ENCODE measurements at regions not wholly inside any gene's neighbourhood (a gene's known extent, or its start where the extent isn't known, plus 50 kb on each side); places are given as distances from the start of the nearest gene placed in this dataset.

DNA sequence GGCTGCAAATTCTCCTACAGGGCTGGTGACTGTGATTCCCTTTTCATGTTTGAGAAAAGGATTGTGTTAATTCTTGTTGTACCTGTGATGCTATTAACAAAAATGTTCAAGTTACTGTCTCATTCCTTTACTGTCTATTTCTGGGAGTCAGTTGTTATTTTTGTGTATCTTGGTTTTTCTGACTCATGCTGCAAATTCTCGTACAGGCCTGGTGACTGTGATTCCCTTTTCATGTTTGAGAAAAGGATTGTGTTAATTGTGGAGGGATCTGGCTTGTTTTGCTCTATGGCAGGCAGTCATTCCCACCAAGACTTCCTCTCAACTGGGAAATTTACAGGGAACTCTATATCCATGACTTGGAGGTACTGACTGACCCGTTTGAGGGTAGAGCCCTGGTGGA is 693.4 kb upstream of the INTU start:
- no peaks in the 10 kb centered on the region for H4K20me1 ChIP-seq (ENCODE audit: control insufficient read depth, insufficient read depth, low read depth, low read length)
- H3K27ac ChIP-seq (ENCODE audit: low read depth, low read length) = no peak overlapping the region
- H3K27me3 ChIP-seq (ENCODE audit: control insufficient read depth, low read length) = no peaks in the 10 kb centered on the region
- H3K9me2 ChIP-seq (replicated peaks; ENCODE audit: control insufficient read depth, low read length) = no peaks in the 10 kb centered on the region
- H3K4me2 ChIP-seq (ENCODE audit: low read length) = no peak overlapping the region
- no peaks in the 10 kb centered on the region for H3F3A ChIP-seq (ENCODE audit: control insufficient read depth, insufficient read depth)
- H3K4me1 ChIP-seq (ENCODE audit: control insufficient read depth, low read length) = no peaks in the 10 kb centered on the region
- H3K79me2 ChIP-seq (ENCODE audit: control insufficient read depth, low read length) = no peaks in the 10 kb centered on the region
- no peaks in the 10 kb centered on the region for H3K36me3 ChIP-seq (ENCODE audit: control insufficient read depth, low read length)
- TF ChIP-seq EZH2phosphoT487 (IDR thresholded peaks at IDR 0.05; ENCODE audit: borderline replicate concordance, low read length) = no peak
- TF ChIP-seq, protein P1, sequence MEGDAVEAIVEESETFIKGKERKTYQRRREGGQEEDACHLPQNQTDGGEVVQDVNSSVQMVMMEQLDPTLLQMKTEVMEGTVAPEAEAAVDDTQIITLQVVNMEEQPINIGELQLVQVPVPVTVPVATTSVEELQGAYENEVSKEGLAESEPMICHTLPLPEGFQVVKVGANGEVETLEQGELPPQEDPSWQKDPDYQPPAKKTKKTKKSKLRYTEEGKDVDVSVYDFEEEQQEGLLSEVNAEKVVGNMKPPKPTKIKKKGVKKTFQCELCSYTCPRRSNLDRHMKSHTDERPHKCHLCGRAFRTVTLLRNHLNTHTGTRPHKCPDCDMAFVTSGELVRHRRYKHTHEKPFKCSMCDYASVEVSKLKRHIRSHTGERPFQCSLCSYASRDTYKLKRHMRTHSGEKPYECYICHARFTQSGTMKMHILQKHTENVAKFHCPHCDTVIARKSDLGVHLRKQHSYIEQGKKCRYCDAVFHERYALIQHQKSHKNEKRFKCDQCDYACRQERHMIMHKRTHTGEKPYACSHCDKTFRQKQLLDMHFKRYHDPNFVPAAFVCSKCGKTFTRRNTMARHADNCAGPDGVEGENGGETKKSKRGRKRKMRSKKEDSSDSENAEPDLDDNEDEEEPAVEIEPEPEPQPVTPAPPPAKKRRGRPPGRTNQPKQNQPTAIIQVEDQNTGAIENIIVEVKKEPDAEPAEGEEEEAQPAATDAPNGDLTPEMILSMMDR (IDR thresholded peaks at IDR 0.05; ENCODE audit: low read depth, low read length, poor library complexity, severe bottlenecking) = no peak
- no peak overlapping the region for H3K4me3 ChIP-seq (ENCODE audit: low read length)
- no peaks in the 10 kb centered on the region for H3K9me3 ChIP-seq (ENCODE audit: control insufficient read depth, insufficient read depth, low read length)

DNA sequence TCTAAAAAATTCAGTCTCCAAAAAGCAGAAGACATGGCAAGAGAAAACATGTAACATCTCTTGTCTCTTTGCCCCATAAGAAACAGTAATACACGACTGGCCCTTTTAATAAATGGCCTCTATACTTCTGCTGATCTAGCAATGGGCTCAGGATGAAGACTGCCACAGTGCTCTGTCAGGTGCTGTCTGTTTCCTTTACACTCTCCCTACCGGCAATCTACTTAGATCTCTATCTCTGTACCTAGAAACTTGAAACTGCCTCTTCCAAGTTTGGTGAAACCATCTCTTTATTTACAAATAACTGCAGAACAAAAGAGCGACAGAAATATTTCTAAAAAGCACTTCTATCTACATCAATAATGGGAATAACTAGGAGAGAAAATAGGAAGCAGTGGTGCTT is 685.2 kb upstream of the INTU start:
- H3K9me3 ChIP-seq (ENCODE audit: control insufficient read depth, insufficient read depth, low read length) = no peaks in the 10 kb centered on the region
- no peak overlapping the region for H3K4me3 ChIP-seq (ENCODE audit: low read length)
- H3K4me1 ChIP-seq (ENCODE audit: control insufficient read depth, low read length) = no peaks in the 10 kb centered on the region
- no peaks in the 10 kb centered on the region for H4K20me1 ChIP-seq (ENCODE audit: control insufficient read depth, insufficient read depth, low read depth, low read length)
- no peaks in the 10 kb centered on the region for H3K9me2 ChIP-seq (replicated peaks; ENCODE audit: control insufficient read depth, low read length)
- TF ChIP-seq EZH2phosphoT487 (IDR thresholded peaks at IDR 0.05; ENCODE audit: borderline replicate concordance, low read length) = no peak
- TF ChIP-seq, protein P1 (IDR thresholded peaks at IDR 0.05; ENCODE audit: low read depth, low read length, poor library complexity, severe bottlenecking) = no peak
- no peaks in the 10 kb centered on the region for H3F3A ChIP-seq (ENCODE audit: control insufficient read depth, insufficient read depth)
- no peaks in the 10 kb centered on the region for H3K27me3 ChIP-seq (ENCODE audit: control insufficient read depth, low read length)
- H3K4me2 ChIP-seq (ENCODE audit: low read length) = no peak overlapping the region
- H3K36me3 ChIP-seq (ENCODE audit: control insufficient read depth, low read length) = no peaks in the 10 kb centered on the region
- H3K27ac ChIP-seq (ENCODE audit: low read depth, low read length) = no peak overlapping the region
- H3K79me2 ChIP-seq (ENCODE audit: control insufficient read depth, low read length) = no peaks in the 10 kb centered on the region

DNA sequence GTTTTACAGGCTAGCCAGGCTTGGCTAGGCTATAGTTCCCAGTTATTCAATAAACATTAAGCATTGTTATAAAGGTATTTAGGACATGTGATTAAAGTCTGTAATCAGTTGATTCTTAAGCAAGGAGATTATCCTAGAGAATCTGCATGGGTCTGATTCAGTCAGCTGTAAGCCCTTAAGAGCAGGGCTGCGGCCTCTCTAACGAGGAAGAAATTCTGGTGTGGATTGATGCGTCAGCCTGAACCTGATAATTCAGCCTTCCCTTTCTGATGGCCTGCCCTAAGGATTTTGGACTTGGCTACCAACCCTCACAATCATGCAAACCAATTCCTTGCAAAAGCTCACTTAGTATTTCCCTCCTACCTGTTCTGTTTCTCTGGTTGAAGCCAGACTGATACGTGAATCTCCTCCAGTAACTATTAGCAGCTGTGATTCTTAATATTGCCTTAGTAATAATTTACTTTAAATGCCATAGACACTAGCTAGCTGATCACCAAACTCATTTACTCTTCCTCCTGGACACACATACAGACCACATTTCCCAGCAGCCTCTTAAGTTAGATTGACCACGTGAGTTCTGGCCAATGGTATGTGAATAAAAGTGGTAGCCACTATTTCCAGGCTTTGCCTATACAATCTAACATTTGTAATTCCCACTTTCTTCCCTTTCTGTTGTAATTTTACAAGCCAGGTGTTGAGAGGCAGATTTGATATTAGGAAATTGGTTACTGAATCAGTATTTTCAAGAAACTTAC is 678.0 kb upstream of the INTU start:
- TF ChIP-seq, protein P1 (IDR thresholded peaks at IDR 0.05; ENCODE audit: low read depth, low read length, poor library complexity, severe bottlenecking) = no peak
- TF ChIP-seq EZH2phosphoT487 (IDR thresholded peaks at IDR 0.05; ENCODE audit: borderline replicate concordance, low read length) = no peak
- H3K9me3 ChIP-seq (ENCODE audit: control insufficient read depth, insufficient read depth, low read length) = no peaks in the 10 kb centered on the region
- H3K27ac ChIP-seq (ENCODE audit: low read depth, low read length) = no peak overlapping the region
- H3K79me2 ChIP-seq (ENCODE audit: control insufficient read depth, low read length) = no peaks in the 10 kb centered on the region
- no peak overlapping the region for H3K4me3 ChIP-seq (ENCODE audit: low read length)
- no peaks in the 10 kb centered on the region for H3F3A ChIP-seq (ENCODE audit: control insufficient read depth, insufficient read depth)
- no peaks in the 10 kb centered on the region for H3K9me2 ChIP-seq (replicated peaks; ENCODE audit: control insufficient read depth, low read length)
- no peaks in the 10 kb centered on the region for H4K20me1 ChIP-seq (ENCODE audit: control insufficient read depth, insufficient read depth, low read depth, low read length)
- no peaks in the 10 kb centered on the region for H3K27me3 ChIP-seq (ENCODE audit: control insufficient read depth, low read length)
- H3K36me3 ChIP-seq (ENCODE audit: control insufficient read depth, low read length) = no peaks in the 10 kb centered on the region
- no peak overlapping the region for H3K4me2 ChIP-seq (ENCODE audit: low read length)
- no peaks in the 10 kb centered on the region for H3K4me1 ChIP-seq (ENCODE audit: control insufficient read depth, low read length)
